GM12891 (cell line): ENCODE measurements at regions not wholly inside any gene's neighbourhood (a gene's known extent, or its start where the extent isn't known, plus 50 kb on each side); places are given as distances from the start of the nearest gene placed in this dataset.
"Not testable (repeated sequence)": the region's sequence is repeated elsewhere in the genome, so short reads cannot be mapped to it uniquely, and the experiment has no call there.

Experiments used
- DNase-seq: peaks from one replicate; pipeline ENCODE4 v3.0.0; 2011; ENCODE audit warnings: low spot score; ENCODE audit not compliant: insufficient read length
- FAIRE-seq: peaks from 2 replicates; lab custom pipeline; 2011; peaks lifted over from hg19 to GRCh38; lab: Jason Lieb, UNC
- PAX5 ChIP-seq: IDR thresholded peaks from 2 replicates; pipeline ENCODE4 v1.6.1; 2011; ENCODE audit warnings: low read length, moderate library complexity, mild to moderate bottlenecking; ENCODE audit not compliant: insufficient read depth, severe bottlenecking
- POLR2A ChIP-seq: IDR thresholded peaks from 2 replicates; pipeline ENCODE4 v1.6.1; 2011; ENCODE audit warnings: low read depth, low read length, control low read depth
- POLR2AphosphoS5 ChIP-seq: IDR thresholded peaks from 2 replicates; pipeline ENCODE4 v1.6.1; 2011; ENCODE audit warnings: low read depth, low read length, control low read depth
- POU2F2 ChIP-seq: IDR thresholded peaks from 2 replicates; pipeline ENCODE4 v1.6.1; 2011; ENCODE audit warnings: low read depth, mild to moderate bottlenecking, control low read depth, low read length, moderate library complexity
- SPI1 ChIP-seq: IDR thresholded peaks from 2 replicates; pipeline ENCODE4 v1.6.1; 2011; ENCODE audit warnings: low read depth, low read length, control low read depth
- TAF1 ChIP-seq: IDR thresholded peaks from 2 replicates; pipeline ENCODE4 v1.6.1; 2011; ENCODE audit warnings: low read depth, low read length, control low read depth

DNA sequence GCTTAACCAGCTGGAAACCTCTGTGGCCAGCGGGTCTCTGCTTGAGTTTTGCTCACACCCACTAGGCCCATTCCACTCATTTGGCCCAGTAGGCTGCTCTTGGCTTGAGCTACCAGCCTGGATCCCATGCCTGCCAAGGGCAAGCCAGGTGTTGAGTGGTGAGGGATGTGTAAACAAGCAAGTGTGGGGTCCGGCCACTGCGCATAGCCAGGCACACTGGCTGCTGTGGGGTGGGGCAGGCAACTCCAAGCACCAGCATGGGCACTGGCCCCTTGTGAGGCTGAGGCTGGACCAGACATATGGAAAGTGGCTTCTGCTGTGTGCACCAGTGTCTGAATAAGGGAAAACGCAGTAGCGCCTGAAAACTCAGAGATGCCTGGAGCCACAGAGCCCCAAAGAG, 732.7 kb downstream of the NR4A2 start:
- TF ChIP-seq PAX5 (no peak), TAF1 (no peak), SPI1 (no peak), POU2F2 (no peak), POLR2A (no peak), POLR2AphosphoS5 (no peak)
- FAIRE-seq (no peak), DNase-seq (no peak)

DNA sequence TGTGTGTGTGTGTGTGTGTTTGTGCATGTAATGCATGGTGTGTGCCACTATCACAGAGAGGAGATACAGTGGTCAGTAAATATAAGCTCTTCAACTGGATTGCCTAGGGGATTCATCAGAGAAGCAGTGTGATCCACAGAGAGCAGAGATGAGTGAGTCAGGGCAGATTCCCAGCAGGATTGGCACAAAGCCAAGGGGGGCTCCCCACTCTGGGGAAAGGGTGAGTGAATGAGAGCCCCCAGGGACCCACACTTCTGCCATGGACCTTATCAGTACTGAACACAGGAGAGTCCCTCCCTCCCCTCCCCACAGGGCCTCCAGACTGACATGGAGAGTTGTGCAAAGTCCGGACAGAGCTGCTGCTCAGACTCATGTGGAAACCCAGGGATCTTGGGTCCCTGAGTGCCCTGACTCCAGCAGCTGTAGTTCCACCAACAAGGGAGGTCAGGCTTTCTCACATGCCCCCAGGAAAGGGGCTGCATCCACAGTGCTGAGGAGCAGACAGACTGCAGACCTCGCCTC, 748.8 kb downstream of the NR4A2 start:
- TF ChIP-seq POLR2A (no peak), TAF1 (no peak), PAX5 (no peak), POLR2AphosphoS5 (no peak), SPI1 (no peak), POU2F2 (no peak)
- FAIRE-seq (no peak), DNase-seq (no peak)

DNA sequence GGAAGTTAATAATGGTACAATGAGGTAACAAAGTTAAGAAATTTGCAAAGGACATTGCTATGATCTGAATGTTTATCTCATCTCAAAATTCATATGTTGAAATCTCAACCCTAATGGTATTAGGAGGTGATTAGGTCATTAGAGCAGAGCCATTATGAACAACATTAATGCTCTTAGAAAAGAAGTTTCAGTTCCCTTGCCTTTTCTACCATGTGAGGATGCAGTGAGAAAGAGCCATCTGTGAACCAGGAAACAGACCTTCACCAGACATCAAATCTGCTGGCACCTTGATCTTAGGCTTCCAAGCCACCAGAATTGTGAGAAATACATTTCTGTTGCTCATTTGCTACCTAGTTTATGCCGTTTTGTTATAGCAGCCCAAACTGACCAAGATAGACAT, 757.6 kb downstream of the NR4A2 start:
- no peak for DNase-seq
- no peak for FAIRE-seq
- TF ChIP-seq TAF1: no peak
- TF ChIP-seq POU2F2: no peak
- TF ChIP-seq POLR2A: no peak
- TF ChIP-seq SPI1: peak; percentile 73
- TF ChIP-seq PAX5: no peak

DNA sequence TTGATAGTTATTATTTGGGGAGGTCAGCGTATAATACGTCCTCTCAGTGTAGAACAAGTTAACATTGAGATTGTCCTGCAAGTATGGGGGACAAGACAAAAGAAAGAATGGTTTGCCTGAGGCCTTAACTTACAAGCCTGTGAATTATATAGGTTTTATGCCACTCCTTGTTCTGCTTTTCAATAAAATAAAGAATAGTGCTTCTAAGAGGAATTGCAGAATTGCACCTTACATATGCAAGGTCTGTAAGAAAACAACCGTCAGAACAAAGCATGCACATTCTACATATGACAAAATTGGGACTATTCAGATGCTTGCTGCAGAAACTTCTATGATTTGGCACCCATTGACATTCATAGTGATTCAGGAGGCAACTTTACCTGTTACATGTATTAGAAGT, 785.0 kb downstream of the NR4A2 start:
- TF ChIP-seq POLR2AphosphoS5 (no peak), TAF1 (no peak), POU2F2 (no peak), POLR2A (no peak), SPI1 (no peak), PAX5 (no peak)
- FAIRE-seq (no peak), DNase-seq (no peak)

DNA sequence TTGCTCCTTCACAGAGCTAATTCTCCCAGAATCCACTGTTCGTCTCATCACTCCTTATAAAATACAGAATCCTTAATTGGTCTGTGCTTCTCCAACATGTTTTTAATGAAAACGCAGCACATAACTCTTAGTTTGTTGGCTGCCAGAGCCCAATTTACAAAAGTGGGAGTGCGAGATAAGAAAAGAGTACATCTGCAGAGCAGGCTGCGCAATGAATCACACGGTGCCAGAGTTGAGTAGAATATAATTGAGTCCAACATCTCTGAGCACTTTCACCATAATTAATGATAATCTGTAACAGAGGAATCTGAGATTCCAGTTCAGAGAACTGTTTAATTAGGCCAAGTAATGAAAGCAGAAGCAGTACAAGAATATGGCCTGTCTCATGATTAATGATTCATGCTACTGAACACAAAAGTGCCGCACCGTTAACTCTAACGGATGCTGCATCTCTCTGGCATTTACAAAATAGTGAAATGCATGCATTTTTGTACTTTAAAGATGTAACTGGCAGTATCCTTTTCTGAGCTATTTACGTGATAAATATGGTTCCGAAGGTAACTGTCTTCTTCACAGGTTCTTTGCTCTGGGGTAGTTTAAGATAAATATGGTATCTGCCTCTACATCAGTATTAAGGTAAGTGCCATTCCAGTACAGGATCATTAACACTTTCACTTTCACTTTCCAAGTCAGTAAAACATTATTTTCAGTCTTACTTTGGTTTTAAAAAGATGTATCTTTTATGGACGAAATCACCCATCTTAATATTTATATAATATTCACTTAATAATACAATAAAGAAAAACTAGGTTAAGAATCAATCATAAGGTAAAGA, 785.6 kb downstream of the NR4A2 start:
- TF ChIP-seq POLR2A (no peak), POLR2AphosphoS5 (no peak), POU2F2 (no peak), PAX5 (no peak)
- FAIRE-seq: no peak
- DNase-seq: no peak

DNA sequence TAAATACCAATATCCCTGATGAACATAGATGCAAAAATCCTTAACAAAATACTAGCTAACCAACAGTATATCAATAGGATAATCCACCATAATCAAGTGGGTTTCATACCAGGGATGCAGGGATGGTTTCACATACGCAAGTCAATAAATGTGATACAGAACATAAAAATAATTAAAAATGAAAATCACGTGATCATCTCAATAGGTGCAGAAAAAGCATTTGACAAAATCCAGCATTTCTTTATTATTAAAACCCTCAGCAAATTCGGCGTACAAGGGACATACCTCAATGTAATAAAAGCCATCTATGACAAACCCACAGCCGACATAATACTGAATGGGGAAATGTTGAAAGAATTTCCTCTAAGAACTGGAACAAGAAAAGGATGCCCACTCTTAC, 793.5 kb downstream of the NR4A2 start:
- FAIRE-seq, DNase-seq: not testable (repeated sequence)

DNA sequence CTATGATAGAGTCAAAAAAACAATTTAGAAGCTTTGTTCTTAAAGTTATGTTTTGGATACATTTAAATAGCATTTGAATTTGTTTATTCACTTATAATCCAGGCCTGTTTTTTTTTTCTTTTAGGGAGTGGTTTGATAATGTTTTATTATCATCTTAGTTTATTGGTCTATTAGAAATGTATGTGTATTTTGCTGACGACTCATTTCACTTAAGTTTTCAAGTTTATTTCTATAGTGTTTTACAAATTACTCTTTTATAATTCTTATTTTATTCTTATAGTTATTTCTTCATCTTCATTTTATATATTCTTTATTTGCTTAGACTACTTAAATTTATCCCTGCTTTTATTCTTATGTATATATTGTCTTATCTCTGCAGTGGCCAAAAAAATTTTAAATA, 804.5 kb downstream of the NR4A2 start:
- DNase-seq: no peak
- FAIRE-seq: no peak
- TF ChIP-seq POU2F2: no peak
- TF ChIP-seq PAX5: no peak
- no peak for TF ChIP-seq POLR2AphosphoS5
- no peak for TF ChIP-seq POLR2A
- TF ChIP-seq SPI1: no peak
- TF ChIP-seq TAF1: no peak

DNA sequence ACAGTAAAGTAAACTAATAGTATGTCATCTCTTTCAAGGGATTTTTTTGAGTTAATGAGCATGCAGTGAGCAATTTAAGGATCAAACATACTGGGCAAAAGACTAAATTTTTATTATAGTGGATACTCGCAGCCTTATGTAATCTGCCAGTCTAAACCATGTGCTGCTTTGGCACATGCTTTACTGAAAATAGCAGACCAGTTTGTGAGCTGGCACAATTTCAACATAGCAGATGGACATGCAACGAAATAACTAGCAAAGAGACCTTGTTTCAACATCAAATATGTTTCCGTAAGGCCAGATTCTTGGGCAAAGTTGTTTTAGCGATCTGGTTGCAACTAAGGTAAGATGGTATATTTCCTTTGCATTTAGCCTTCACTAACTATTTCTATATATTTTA, 807.3 kb downstream of the NR4A2 start:
- FAIRE-seq (no peak), DNase-seq (no peak)
- no peak for TF ChIP-seq POLR2AphosphoS5
- TF ChIP-seq SPI1: no peak
- no peak for TF ChIP-seq POLR2A
- TF ChIP-seq PAX5: no peak
- TF ChIP-seq POU2F2: no peak
- no peak for TF ChIP-seq TAF1

DNA sequence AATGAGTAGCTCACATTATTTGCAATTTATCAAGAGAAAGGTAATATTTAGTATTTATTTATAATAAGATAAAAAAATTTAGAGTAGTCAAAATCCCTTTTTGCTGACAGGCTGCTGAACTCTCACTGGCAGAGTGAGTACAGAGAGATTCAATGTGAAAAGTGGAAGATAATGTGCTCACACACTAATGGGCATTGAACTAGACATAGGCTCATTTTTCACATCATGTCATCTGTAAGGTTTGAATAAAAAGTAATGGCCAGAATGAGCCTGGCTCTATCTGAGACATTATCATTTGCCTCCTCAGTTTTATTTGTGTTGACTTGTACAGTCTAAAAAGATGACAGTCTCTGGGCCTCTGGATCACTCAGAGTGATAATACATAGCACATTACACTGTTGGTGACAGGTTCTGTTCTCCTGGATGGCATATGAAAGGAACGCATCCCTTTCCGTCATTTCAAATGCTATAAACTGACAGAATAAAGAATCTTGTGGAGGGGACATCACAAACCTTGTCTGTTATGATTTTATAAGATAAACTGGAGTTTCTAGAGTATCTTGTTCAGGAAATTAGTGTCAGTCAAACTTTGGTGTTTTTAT, 812.9 kb downstream of the NR4A2 start:
- no peak for FAIRE-seq
- no peak for DNase-seq
- TF ChIP-seq POU2F2 (no peak), SPI1 (no peak), POLR2A (no peak), TAF1 (no peak), POLR2AphosphoS5 (no peak), PAX5 (no peak)

DNA sequence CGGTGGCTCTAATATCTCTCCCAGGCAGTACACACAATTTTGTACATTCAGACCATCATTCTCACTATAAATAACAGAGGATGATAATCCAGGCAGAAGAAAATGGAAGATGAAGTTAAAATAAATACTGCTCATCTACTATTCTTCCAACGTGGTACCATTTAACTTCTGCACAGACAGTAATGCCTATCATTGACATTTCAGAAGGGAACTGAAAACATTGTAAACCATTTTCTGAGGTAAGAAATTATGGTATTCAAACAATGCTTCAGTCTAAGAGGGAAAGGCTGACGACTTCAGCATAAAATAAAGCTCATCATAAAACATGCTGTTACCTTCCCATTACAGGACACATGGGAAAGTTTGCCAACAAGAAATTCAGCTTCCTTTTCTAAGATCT, 814.4 kb downstream of the NR4A2 start:
- FAIRE-seq: no peak

More for the DNA sequence above, 814.4 kb downstream of the NR4A2 start:
- TF ChIP-seq TAF1 (no peak), POLR2A (no peak), POLR2AphosphoS5 (no peak), SPI1 (no peak), PAX5 (no peak)
- DNase-seq: no peak
